ENCODE measurements at regions not wholly inside any gene's neighbourhood (a gene's known extent, or its start where the extent isn't known, plus 50 kb on each side); places are given as distances from the start of the nearest gene placed in this dataset.

GRCh38 chr3:79910337-79910736 is 142.5 kb upstream of the ROBO1 start:
- WGBS, 2 experiments (ENCODE audit: low coverage in 1 of 2, low lambda C conversion rate in 2 of 2, missing lambda C conversion rate in 2 of 2), result 0 to 1% methylated on average over 2 of the region's 2 CpGs
- no peak for DNase-seq
- TF ChIP-seq EZH2 (IDR thresholded peaks at IDR 0.05; ENCODE audit: insufficient read depth, poor library complexity, severe bottlenecking) (no peak), EZH2phosphoT487 (IDR thresholded peaks at IDR 0.05; ENCODE audit: insufficient read depth, low read depth) (no peak)
- H3K27ac ChIP-seq, result no peak overlapping the region
- H3F3A ChIP-seq (ENCODE audit: insufficient read depth), result no peaks in the 10 kb centered on the region
- H3K9me2 ChIP-seq (ENCODE audit: insufficient read depth), result no peaks in the 10 kb centered on the region
- H3K9me3 ChIP-seq (ENCODE audit: low read depth), result no peaks in the 10 kb centered on the region
- H3K4me1 ChIP-seq (ENCODE audit: insufficient read depth), result no peaks in the 10 kb centered on the region
- H3K36me3 ChIP-seq (ENCODE audit: low read depth), result no peaks in the 10 kb centered on the region
- H3K27me3 ChIP-seq (replicated peaks; ENCODE audit: insufficient read depth), result no peaks in the 10 kb centered on the region
- no peaks in the 10 kb centered on the region for H3K79me2 ChIP-seq (ENCODE audit: insufficient read depth)
- H3K4me2 ChIP-seq (ENCODE audit: unreplicated experiment), result no peak overlapping the region
- H4K20me1 ChIP-seq (ENCODE audit: insufficient read depth), result no peaks in the 10 kb centered on the region
- H3K4me3 ChIP-seq, result no peak overlapping the region
- in situ Hi-C loops (cut with MboI), result no loop called here
- no peak overlapping the region for H2AFZ ChIP-seq
- H3K9ac ChIP-seq, result no peak overlapping the region

GRCh38 chr3:79906106-79906505 is 138.3 kb upstream of the ROBO1 start:
- Histone ChIP-seq H2AFZ (no peak overlapping the region), H3K4me3 (no peak overlapping the region), H3K9ac (no peak overlapping the region), H3K9me2 (ENCODE audit: insufficient read depth) (no peaks in the 10 kb centered on the region), H3K36me3 (ENCODE audit: low read depth) (no peaks in the 10 kb centered on the region), H3K9me3 (ENCODE audit: low read depth) (no peaks in the 10 kb centered on the region), H4K20me1 (ENCODE audit: insufficient read depth) (no peaks in the 10 kb centered on the region), H3K4me2 (ENCODE audit: unreplicated experiment) (no peak overlapping the region), H3K27me3 (replicated peaks; ENCODE audit: insufficient read depth) (no peaks in the 10 kb centered on the region), H3K79me2 (ENCODE audit: insufficient read depth) (no peaks in the 10 kb centered on the region), H3F3A (ENCODE audit: insufficient read depth) (no peaks in the 10 kb centered on the region), H3K27ac (no peak overlapping the region), H3K4me1 (ENCODE audit: insufficient read depth) (no peaks in the 10 kb centered on the region)
- in situ Hi-C loops (cut with MboI), result no loop called here
- 14 to 19% methylated on average over 4 of the region's 4 CpGs for WGBS, 2 experiments (ENCODE audit: low coverage in 1 of 2, low lambda C conversion rate in 2 of 2, missing lambda C conversion rate in 2 of 2)
- TF ChIP-seq EZH2phosphoT487 (IDR thresholded peaks at IDR 0.05; ENCODE audit: insufficient read depth, low read depth), result no peak
- TF ChIP-seq EZH2 (IDR thresholded peaks at IDR 0.05; ENCODE audit: insufficient read depth, poor library complexity, severe bottlenecking), result no peak
- DNase-seq, result no peak

GRCh38 chr3:79902151-79902550 is 134.4 kb upstream of the ROBO1 start:
- no peak overlapping the region for H2AFZ ChIP-seq
- no peak for TF ChIP-seq EZH2 (IDR thresholded peaks at IDR 0.05; ENCODE audit: insufficient read depth, poor library complexity, severe bottlenecking)
- no peak for TF ChIP-seq EZH2phosphoT487 (IDR thresholded peaks at IDR 0.05; ENCODE audit: insufficient read depth, low read depth)
- DNase-seq, result no peak
- no peaks in the 10 kb centered on the region for H3K9me3 ChIP-seq (ENCODE audit: low read depth)
- no peak overlapping the region for H3K4me2 ChIP-seq (ENCODE audit: unreplicated experiment)
- no peaks in the 10 kb centered on the region for H3K9me2 ChIP-seq (ENCODE audit: insufficient read depth)
- H3K27me3 ChIP-seq (replicated peaks; ENCODE audit: insufficient read depth), result no peaks in the 10 kb centered on the region
- H3K79me2 ChIP-seq (ENCODE audit: insufficient read depth), result no peaks in the 10 kb centered on the region
- H3K9ac ChIP-seq, result no peak overlapping the region
- WGBS, 2 experiments (ENCODE audit: low coverage in 1 of 2, low lambda C conversion rate in 2 of 2, missing lambda C conversion rate in 2 of 2), result 55% methylated on average over 3 of the region's 3 CpGs
- no peaks in the 10 kb centered on the region for H3F3A ChIP-seq (ENCODE audit: insufficient read depth)
- H3K27ac ChIP-seq, result no peak overlapping the region
- in situ Hi-C loops (cut with MboI), result no loop called here
- no peaks in the 10 kb centered on the region for H3K4me1 ChIP-seq (ENCODE audit: insufficient read depth)
- H3K4me3 ChIP-seq, result no peak overlapping the region
- H3K36me3 ChIP-seq (ENCODE audit: low read depth), result no peaks in the 10 kb centered on the region
- H4K20me1 ChIP-seq (ENCODE audit: insufficient read depth), result no peaks in the 10 kb centered on the region

- H3K27me3 ChIP-seq (replicated peaks; ENCODE audit: insufficient read depth), result no peaks in the 10 kb centered on the region
- no peak for DNase-seq
- no peaks in the 10 kb centered on the region for H3K79me2 ChIP-seq (ENCODE audit: insufficient read depth)
- in situ Hi-C loops (cut with MboI), result no loop called here
- H3K4me1 ChIP-seq (ENCODE audit: insufficient read depth), result no peaks in the 10 kb centered on the region
- H2AFZ ChIP-seq, result no peak overlapping the region
- no peak overlapping the region for H3K4me3 ChIP-seq
- no peak overlapping the region for H3K27ac ChIP-seq
- no peaks in the 10 kb centered on the region for H3K9me3 ChIP-seq (ENCODE audit: low read depth)
- TF ChIP-seq EZH2phosphoT487 (IDR thresholded peaks at IDR 0.05; ENCODE audit: insufficient read depth, low read depth) (no peak), EZH2 (IDR thresholded peaks at IDR 0.05; ENCODE audit: insufficient read depth, poor library complexity, severe bottlenecking) (no peak)
- H4K20me1 ChIP-seq (ENCODE audit: insufficient read depth), result no peaks in the 10 kb centered on the region
- H3K9ac ChIP-seq, result no peak overlapping the region
- 9 to 11% methylated on average over 4 of the region's 4 CpGs for WGBS, 2 experiments (ENCODE audit: low coverage in 1 of 2, low lambda C conversion rate in 2 of 2, missing lambda C conversion rate in 2 of 2)
- no peaks in the 10 kb centered on the region for H3F3A ChIP-seq (ENCODE audit: insufficient read depth)
- H3K36me3 ChIP-seq (ENCODE audit: low read depth), result no peaks in the 10 kb centered on the region
- no peaks in the 10 kb centered on the region for H3K9me2 ChIP-seq (ENCODE audit: insufficient read depth)
- no peak overlapping the region for H3K4me2 ChIP-seq (ENCODE audit: unreplicated experiment)
Observed at GRCh38 chr3:79898907-79899306, 131.1 kb upstream of the ROBO1 start.

- Histone ChIP-seq H3K4me1 (ENCODE audit: insufficient read depth) (no peaks in the 10 kb centered on the region), H3K27ac (no peak overlapping the region), H3F3A (ENCODE audit: insufficient read depth) (no peaks in the 10 kb centered on the region), H3K79me2 (ENCODE audit: insufficient read depth) (no peaks in the 10 kb centered on the region), H3K27me3 (replicated peaks; ENCODE audit: insufficient read depth) (no peaks in the 10 kb centered on the region), H3K9me3 (ENCODE audit: low read depth) (no peaks in the 10 kb centered on the region), H2AFZ (no peak overlapping the region), H4K20me1 (ENCODE audit: insufficient read depth) (no peaks in the 10 kb centered on the region), H3K36me3 (ENCODE audit: low read depth) (no peaks in the 10 kb centered on the region), H3K4me2 (ENCODE audit: unreplicated experiment) (no peak overlapping the region), H3K4me3 (no peak overlapping the region), H3K9ac (no peak overlapping the region), H3K9me2 (ENCODE audit: insufficient read depth) (no peaks in the 10 kb centered on the region)
- in situ Hi-C loops (cut with MboI), result no loop called here
- DNase-seq, result no peak
- no peak for TF ChIP-seq EZH2phosphoT487 (IDR thresholded peaks at IDR 0.05; ENCODE audit: insufficient read depth, low read depth)
- TF ChIP-seq EZH2 (IDR thresholded peaks at IDR 0.05; ENCODE audit: insufficient read depth, poor library complexity, severe bottlenecking), result no peak
- WGBS, 2 experiments (ENCODE audit: low coverage in 1 of 2, low lambda C conversion rate in 2 of 2, missing lambda C conversion rate in 2 of 2), result 0 to 9% methylated on average over 1 of the region's 1 CpG
Observed at GRCh38 chr3:79896086-79896485, 128.3 kb upstream of the ROBO1 start.
